M059J (cell line): ENCODE measurements at regions not wholly inside any gene's neighbourhood (a gene's known extent, or its start where the extent isn't known, plus 50 kb on each side); places are given as distances from the start of the nearest gene placed in this dataset.
A peak's percentile ranks its signal among the peaks of the same experiment; 100 is the strongest.
"Not testable (repeated sequence)": the region's sequence is repeated elsewhere in the genome, so short reads cannot be mapped to it uniquely, and the experiment has no call there.

Source experiments
- DNase-seq: peaks from one replicate; pipeline ENCODE4 v3.0.0-alpha.2; 2012; ENCODE audit warnings: low read depth

- no peak for DNase-seq
These were observed 1352.2 kb upstream of the EPHA6 start for GRCh38 chr3:95462161-95462560.

DNA sequence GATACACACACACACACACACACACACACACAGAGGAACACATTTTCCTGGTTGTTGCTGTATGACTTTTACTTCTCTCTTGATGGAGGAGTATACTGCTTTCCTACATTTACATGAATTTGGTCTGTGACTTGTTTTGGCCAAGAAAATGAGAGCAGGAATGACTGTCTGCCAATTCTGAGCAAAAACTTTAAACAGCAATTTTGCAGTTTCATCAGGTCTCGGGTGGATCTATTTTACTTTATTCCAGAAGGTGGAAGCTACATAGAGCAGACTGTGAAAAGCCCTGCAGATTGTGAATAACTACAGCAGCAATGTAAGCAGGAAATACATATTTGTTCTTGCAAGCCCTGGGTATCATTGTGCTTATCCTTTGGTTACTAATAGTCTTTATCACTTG is 1350.0 kb upstream of the EPHA6 start:
- DNase-seq: no peak

DNA sequence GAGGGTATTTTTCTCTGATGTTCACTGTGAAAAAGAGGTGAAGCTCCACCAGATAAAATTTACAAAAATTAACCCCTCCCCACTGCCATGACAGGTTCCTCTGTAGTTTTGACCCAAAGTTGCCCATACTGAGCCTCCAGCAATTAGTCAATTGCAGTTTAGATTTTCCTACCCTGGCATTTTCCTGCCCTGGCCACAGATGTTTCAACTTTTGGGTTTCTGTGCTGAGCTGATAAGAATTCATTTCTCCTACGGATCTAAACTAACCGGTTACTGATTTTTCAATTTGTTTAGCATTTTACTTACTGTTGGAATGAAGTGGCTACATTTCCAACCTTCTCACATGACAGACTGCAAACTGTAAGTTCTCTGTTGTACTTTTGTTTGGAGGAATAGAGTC is 1346.1 kb upstream of the EPHA6 start:
- no peak for DNase-seq

DNA sequence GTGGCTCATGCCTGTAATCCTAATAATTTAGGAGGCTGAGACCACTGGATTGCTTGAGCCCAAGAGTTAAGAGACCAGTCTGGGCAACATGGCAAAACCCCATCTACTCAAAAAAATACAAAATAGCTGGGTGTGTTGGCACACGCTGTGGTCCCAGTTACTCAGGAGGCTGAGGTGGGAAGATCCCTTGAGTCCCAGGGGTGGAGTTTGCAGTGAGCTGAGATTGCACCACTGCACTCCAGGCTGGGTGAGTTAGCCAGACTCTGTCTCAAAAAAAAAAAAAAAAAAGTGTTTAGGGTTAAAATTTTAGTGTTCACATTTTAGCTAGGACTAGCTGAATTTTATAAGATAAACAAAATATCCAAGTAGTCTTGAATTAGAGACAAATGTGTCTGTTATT is 1340.1 kb upstream of the EPHA6 start:
- peak; percentile 1 for DNase-seq

DNA sequence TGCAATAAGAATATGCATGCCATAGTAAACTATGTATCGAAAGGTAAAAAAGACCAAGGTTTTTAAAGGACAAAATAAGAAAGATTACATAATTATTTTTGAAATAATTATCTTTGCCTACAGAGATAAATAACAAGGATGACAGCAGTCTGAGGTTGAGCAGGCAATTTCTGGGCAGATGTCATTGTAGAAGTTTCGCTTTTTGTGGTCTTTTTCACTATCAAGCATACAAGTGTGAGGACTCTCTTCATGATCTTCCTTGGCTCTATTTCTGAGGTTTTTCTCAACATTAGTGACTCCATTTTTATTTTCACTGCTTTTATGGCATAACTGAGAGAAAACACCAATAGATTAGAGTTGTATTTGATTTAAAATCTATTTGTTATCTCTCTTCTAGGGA is 1337.9 kb upstream of the EPHA6 start:
- DNase-seq: no peak

GRCh38 chr3:95506174-95506573 is 1308.2 kb upstream of the EPHA6 start:
- no peak for DNase-seq

DNA sequence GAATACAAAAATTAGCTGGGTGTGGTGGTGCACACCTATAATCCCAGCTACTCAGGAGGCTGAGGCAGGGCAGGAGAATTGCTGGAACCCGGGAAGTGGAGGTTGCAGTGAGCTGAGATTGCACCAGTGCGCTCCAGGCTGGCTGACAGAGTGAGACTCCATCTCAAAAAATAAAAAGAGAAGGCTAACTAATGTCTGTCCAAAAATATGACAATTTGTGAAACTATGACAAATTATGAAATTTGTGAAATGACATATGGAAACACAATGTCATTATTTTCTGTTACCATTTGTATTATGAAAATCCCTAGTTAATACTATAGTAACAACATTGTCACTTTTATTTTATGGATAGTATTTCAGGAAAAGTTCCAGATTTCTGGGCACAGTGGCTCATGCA is 1306.3 kb upstream of the EPHA6 start:
- no peak for DNase-seq

DNA sequence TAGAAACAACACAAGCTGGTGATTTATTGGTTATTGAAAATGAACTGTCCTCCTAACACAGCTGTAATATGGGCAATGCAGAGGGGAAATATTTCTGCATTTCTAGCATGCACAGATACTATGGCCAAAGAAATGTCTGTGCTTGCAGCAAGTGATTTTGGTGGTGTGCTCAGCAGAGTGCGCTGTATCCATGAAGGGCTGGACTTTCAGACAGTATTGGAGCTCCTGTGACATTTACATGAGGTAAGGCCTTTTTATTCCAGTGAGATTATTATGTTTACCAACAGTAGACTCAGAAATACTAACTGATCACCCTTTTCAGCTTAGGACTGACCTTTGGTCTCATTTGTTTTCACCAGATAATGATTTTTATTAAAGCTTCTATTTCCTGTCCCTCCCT is 1302.6 kb upstream of the EPHA6 start:
- no peak for DNase-seq

DNA sequence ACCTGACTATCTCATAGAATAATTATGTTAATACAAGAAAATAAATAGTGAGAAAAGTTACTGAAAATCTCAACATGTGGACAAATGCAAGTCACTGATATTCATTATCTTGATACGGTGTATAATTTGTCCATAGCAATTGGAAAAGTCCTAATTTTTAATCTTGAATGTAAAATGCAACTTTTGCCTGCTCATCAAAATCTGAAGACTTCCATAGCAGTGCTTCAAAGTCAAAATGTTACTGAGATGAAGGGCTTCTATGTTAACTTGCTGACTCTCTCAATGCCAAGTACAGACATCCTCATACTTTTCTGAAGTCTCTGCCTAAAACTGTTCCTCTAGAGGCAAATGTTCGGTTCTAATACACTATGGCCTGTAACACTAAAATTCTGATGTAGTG is 1300.1 kb upstream of the EPHA6 start:
- DNase-seq: no peak

GRCh38 chr3:95521396-95521795 is 1293.0 kb upstream of the EPHA6 start:
- DNase-seq: no peak

GRCh38 chr3:95522449-95522848 is 1291.9 kb upstream of the EPHA6 start:
- no peak for DNase-seq

- DNase-seq: no peak
These were observed 1274.4 kb upstream of the EPHA6 start for GRCh38 chr3:95539950-95540483.

DNA sequence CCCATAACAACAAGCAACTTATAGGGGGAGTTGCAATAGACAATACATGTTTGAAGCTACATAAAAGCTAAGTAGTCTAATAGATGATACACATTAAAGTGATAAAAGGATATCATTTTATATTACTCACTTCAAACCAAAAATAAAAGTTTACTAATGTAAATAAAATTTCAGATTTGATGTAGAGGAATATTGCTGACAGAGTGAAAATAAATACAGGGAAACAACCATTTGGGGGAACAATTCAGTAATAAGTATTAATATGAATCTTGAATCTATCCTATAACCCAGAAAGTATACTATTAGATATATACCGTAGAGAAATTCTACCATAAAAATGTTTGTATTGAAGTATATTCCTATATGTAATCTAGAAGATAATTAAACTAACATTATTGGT is 1248.9 kb upstream of the EPHA6 start:
- no peak for DNase-seq

DNA sequence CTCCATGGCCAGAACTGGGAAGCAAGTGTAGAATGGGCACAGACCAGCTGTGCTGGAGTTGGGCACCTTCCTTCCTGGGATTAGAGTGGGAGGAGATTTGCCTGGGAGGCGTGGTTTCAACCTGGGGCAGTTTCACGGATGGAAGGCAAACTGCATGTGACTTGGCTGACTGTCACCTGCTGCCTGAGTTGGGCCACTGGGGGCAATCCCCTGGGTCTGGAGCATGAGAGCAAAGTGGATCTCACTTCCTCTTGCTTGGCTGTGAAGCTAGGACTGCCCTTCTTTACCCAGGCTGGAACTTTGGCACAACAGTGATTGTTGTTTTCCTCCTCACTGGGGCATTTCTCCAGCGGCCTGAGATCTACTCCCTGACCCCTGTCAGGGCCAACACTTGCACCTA is 1247.0 kb upstream of the EPHA6 start:
- DNase-seq: no peak

DNA sequence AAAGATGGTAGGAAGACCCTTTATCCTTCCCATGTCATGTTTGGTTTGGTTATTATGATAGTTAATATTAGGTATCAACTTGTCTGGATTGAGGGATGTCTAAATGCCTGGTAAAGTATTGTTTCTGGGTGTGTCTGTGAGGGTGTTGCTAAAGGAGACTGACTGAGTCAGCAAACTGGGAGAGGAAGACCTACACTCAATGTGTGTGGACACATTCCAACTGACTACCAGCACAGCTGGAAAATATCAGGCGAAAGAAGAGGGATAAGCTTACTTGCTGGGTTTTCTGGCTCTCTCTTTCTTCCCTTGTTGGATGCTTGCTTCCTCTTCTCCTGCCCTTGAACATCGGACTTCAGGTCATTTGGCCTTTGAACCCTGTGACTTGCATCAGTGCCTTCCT is 1227.6 kb upstream of the EPHA6 start:
- DNase-seq: no peak

DNA sequence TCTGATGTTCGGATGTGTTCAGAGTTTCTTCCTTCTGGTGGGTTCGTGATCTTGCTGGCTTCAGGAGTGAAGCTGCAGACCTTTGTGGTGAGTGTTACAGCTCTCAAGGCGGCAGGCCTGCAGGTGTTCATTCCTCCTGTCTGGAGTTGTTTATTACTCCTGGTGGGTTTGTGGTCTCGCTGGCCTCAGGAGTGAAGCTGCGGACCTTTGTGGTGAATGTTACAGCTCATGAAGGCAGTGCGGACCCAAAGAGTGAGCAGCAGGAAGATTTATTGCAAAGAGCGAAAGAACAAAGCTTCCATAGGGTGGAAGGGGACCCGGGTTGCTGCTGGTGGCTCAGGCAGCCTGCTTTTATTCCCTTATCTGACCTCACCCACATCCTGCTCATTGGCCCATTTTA is 1226.8 kb upstream of the EPHA6 start:
- not testable (repeated sequence) for DNase-seq

GRCh38 chr3:95588473-95588872 is 1225.9 kb upstream of the EPHA6 start:
- no peak for DNase-seq

DNA sequence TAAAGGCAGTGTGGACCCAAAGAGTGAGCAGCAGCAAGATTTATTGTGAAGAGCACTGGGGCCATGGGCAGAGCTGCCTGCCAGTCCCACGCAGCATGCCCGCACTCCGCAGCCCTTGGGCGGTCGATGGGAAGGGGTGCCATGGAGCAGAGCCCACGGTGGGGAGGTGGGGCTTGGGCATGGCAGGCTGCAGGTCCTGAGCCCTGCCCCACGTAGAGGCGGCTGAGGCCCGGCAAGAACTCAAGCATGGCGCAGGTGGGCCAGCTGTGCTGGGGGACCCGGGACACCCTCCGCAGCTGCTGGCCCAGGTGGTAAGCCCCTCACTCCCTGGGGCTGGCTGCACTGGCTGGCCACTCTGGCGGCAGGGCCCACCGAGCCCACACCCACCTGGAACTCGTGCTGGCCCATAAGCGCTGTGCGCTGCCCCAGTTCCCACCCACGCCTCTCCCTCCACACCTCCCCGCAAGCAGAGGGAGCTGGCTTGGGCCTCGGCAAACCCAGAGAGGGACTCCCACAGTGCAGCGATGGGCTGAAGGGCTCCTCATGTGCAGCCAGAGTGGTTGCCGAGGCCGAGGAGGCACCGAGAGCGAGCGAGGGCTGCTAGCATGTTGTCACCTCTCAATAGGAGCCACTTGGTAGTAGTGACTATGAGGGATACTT is 1218.8 kb upstream of the EPHA6 start:
- no peak for DNase-seq

- no peak for DNase-seq
These were observed 1206.5 kb upstream of the EPHA6 start for GRCh38 chr3:95607926-95608325.

- DNase-seq: no peak
These were observed 1205.0 kb upstream of the EPHA6 start for GRCh38 chr3:95609411-95609810.

GRCh38 chr3:95612611-95613010 is 1201.8 kb upstream of the EPHA6 start:
- DNase-seq: no peak

DNA sequence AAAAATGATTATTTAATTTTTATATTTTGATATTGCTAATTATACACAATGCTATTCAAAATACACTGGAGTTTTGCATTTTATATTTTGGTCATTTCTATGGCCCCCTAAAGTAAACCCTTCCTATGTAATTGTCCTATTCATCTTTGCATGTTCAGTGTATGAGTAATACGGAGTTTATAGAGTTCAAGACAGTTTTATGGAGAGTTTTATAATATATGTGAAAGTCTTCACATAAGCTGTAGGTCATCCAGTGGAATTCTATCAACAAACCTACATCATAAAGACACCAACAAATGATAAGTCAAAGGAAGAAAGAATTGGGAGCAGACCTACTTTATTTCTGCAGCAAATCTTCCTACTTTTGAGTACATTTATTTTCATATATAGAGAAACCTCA is 1200.4 kb upstream of the EPHA6 start:
- no peak for DNase-seq

GRCh38 chr3:95615592-95616310 is 1198.6 kb upstream of the EPHA6 start:
- no peak for DNase-seq

DNA sequence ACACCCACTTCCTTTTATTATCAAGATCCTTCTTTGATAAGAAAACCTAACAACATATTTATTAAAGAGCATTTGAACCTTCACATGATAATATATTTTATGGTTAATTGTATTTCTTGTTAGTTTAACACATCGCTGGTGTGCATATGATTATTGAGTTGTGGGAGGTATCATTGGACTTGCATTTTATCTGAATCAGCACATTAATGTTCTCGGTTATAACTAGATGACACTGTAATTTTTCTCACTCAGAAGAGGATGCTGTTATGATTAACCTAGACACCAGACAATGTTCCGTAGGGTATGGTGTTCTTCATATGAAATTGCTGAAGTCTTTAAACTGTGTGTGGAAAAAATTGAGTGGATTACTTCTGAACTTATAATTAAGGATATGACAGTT is 1188.3 kb upstream of the EPHA6 start:
- no peak for DNase-seq
